Stomach (tissue), 4 donors: ENCODE measurements at regions not wholly inside any gene's neighbourhood (a gene's known extent, or its start where the extent isn't known, plus 50 kb on each side); places are given as distances from the start of the nearest gene placed in this dataset.

Source experiments
- POLR2A ChIP-seq, 4 donors: fragments of 450-650 bp; IDR thresholded peaks; one replicate each; pipeline ENCODE4 v1.6.1; 2016; ENCODE audit warnings: antibody characterized with exemption in 4 of 4, control low read depth in 2 of 4, mild to moderate bottlenecking in 1 of 4, moderate library complexity in 1 of 4
- POLR2AphosphoS5 ChIP-seq, 3 donors: sonication (generic); formaldehyde crosslinking; IDR thresholded peaks; one replicate each; pipeline ENCODE4 v1.6.1; 2016; ENCODE audit warnings: antibody characterized with exemption in 3 of 3
- TF ChIP-seq, protein P1 (sequence below), 7 experiments: fragments of 450-650 bp in 4 of 7; fragments of 200-600 bp in 3 of 7; sonication (generic) in 3 of 7; IDR thresholded peaks; one replicate each; pipeline ENCODE4 v1.5.1; 2016 to 2019; ENCODE audit warnings: antibody characterized with exemption in 7 of 7, control low read depth in 2 of 7, mild to moderate bottlenecking in 1 of 7

GRCh38 chr7:131816391-131817007 is 260.1 kb upstream of the PODXL start:
- TF ChIP-seq, protein P1, sequence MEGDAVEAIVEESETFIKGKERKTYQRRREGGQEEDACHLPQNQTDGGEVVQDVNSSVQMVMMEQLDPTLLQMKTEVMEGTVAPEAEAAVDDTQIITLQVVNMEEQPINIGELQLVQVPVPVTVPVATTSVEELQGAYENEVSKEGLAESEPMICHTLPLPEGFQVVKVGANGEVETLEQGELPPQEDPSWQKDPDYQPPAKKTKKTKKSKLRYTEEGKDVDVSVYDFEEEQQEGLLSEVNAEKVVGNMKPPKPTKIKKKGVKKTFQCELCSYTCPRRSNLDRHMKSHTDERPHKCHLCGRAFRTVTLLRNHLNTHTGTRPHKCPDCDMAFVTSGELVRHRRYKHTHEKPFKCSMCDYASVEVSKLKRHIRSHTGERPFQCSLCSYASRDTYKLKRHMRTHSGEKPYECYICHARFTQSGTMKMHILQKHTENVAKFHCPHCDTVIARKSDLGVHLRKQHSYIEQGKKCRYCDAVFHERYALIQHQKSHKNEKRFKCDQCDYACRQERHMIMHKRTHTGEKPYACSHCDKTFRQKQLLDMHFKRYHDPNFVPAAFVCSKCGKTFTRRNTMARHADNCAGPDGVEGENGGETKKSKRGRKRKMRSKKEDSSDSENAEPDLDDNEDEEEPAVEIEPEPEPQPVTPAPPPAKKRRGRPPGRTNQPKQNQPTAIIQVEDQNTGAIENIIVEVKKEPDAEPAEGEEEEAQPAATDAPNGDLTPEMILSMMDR (IDR thresholded peaks at IDR 0.05) = no peak
- no peak for TF ChIP-seq POLR2A (IDR thresholded peaks at IDR 0.05)
- no peak for TF ChIP-seq POLR2AphosphoS5 (IDR thresholded peaks at IDR 0.05)
